Astrocyte (in vitro differentiated cells and primary cell): ENCODE measurements at regions not wholly inside any gene's neighbourhood (a gene's known extent, or its start where the extent isn't known, plus 50 kb on each side); places are given as distances from the start of the nearest gene placed in this dataset.

ENCODE experiments used
- DNase-seq: peaks from one replicate; pipeline ENCODE4 v3.0.0-alpha.2; 2010; ENCODE audit warnings: low read depth
- FAIRE-seq: peaks from 2 replicates; lab custom pipeline; 2011; peaks lifted over from hg19 to GRCh38; lab: Jason Lieb, UNC
- H2AFZ ChIP-seq: 2 replicates; pipeline ENCODE4 v1.6.0; 2012; ENCODE audit warnings: low read depth, low read length, inconsistent platforms
- H3K27ac ChIP-seq: 2 replicates; pipeline ENCODE4 v1.5.1; 2011; ENCODE audit warnings: low read depth, low read length, inconsistent platforms
- H3K27me3 ChIP-seq: 2 replicates; pipeline ENCODE4 v1.6.0; 2011; ENCODE audit warnings: low read length, inconsistent platforms; ENCODE audit not compliant: insufficient read depth
- H3K36me3 ChIP-seq: 2 replicates; pipeline ENCODE4 v1.5.1; 2011; ENCODE audit warnings: low read length, inconsistent platforms; ENCODE audit not compliant: insufficient read depth
- H3K4me1 ChIP-seq: 2 replicates; pipeline ENCODE4 v1.5.1; 2011; ENCODE audit warnings: low read length, inconsistent platforms; ENCODE audit not compliant: insufficient read depth
- H3K4me2 ChIP-seq: 2 replicates; pipeline ENCODE4 v1.6.0; 2012; ENCODE audit warnings: low read length, inconsistent platforms
- H3K4me3 ChIP-seq: 2 replicates; pipeline ENCODE4 v1.5.1; 2011; ENCODE audit warnings: low read depth, mild to moderate bottlenecking, low read length, inconsistent platforms; ENCODE audit not compliant: insufficient read depth
- H3K79me2 ChIP-seq: 2 replicates; pipeline ENCODE4 v1.6.0; 2012; ENCODE audit warnings: mild to moderate bottlenecking, low read length, inconsistent platforms; ENCODE audit not compliant: insufficient read depth
- H3K9ac ChIP-seq: 2 replicates; pipeline ENCODE4 v1.6.0; 2012; ENCODE audit warnings: mild to moderate bottlenecking, low read length, inconsistent platforms
- H3K9me3 ChIP-seq: 2 replicates; pipeline ENCODE4 v1.5.1; 2012; ENCODE audit warnings: low read depth, mild to moderate bottlenecking, low read length, inconsistent platforms; ENCODE audit not compliant: insufficient read depth
- H4K20me1 ChIP-seq: 2 replicates; pipeline ENCODE4 v1.6.0; 2012; ENCODE audit warnings: low read length, inconsistent platforms; ENCODE audit not compliant: insufficient read depth
- H3K27ac Mint-ChIP-seq: one replicate; pipeline ENCODE4 v1.8.0; 2021; ENCODE audit warnings: mild to moderate bottlenecking, mixed read lengths; ENCODE audit not compliant: unreplicated experiment
- H3K27me3 Mint-ChIP-seq: one replicate; pipeline ENCODE4 v1.8.0; 2021; ENCODE audit warnings: low read depth, mixed read lengths; ENCODE audit not compliant: unreplicated experiment
- H3K36me3 Mint-ChIP-seq: one replicate; pipeline ENCODE4 v1.8.0; 2021; ENCODE audit warnings: low read depth, mixed read lengths; ENCODE audit not compliant: unreplicated experiment
- H3K4me1 Mint-ChIP-seq: one replicate; pipeline ENCODE4 v1.8.0; 2021; ENCODE audit warnings: low read depth, mixed read lengths; ENCODE audit not compliant: unreplicated experiment
- H3K4me3 Mint-ChIP-seq: one replicate; pipeline ENCODE4 v1.8.0; 2021; ENCODE audit warnings: mild to moderate bottlenecking, moderate library complexity, mixed read lengths; ENCODE audit not compliant: unreplicated experiment
- H3K9me3 Mint-ChIP-seq: one replicate; pipeline ENCODE4 v1.8.0; 2021; ENCODE audit warnings: mild to moderate bottlenecking, mixed read lengths; ENCODE audit not compliant: unreplicated experiment
- CTCF ChIP-seq: IDR thresholded peaks from 2 replicates; pipeline ENCODE4 v1.5.1; 2011; ENCODE audit warnings: low read depth, mild to moderate bottlenecking, inconsistent platforms, low read length, moderate library complexity; ENCODE audit not compliant: insufficient read depth
- EZH2 ChIP-seq: IDR thresholded peaks from 2 replicates; pipeline ENCODE4 v1.6.1; 2012; ENCODE audit warnings: mild to moderate bottlenecking, low read length, inconsistent platforms; ENCODE audit not compliant: insufficient read depth

- Histone ChIP-seq H3K27ac (no peak overlapping the region), H3K9me3 (peaks cover 4% of the 10 kb centered on the region), H3K9ac (no peak overlapping the region), H4K20me1 (no peaks in the 10 kb centered on the region), H3K27me3 (no peaks in the 10 kb centered on the region), H3K4me1 (no peaks in the 10 kb centered on the region), H3K36me3 (no peaks in the 10 kb centered on the region), H2AFZ (no peak overlapping the region), H3K4me3 (no peak overlapping the region), H3K4me2 (no peak overlapping the region), H3K79me2 (no peaks in the 10 kb centered on the region)
- Mint-ChIP-seq H3K4me3 (no peak overlapping the region), H3K36me3 (no peaks in the 10 kb centered on the region), H3K4me1 (peaks cover 3% of the 10 kb centered on the region), H3K9me3 (peaks cover 2% of the 10 kb centered on the region), H3K27ac (no peak overlapping the region), H3K27me3 (no peaks in the 10 kb centered on the region)
- DNase-seq (no peak), FAIRE-seq (no peak)
- TF ChIP-seq CTCF (no peak), EZH2 (no peak)
These were observed 400.0 kb upstream of the HTR1E start for GRCh38 chr6:86537292-86537861.

- H3K79me2 ChIP-seq: no peaks in the 10 kb centered on the region
- no peaks in the 10 kb centered on the region for H3K27me3 ChIP-seq
- H3K9ac ChIP-seq: no peak overlapping the region
- H3K36me3 Mint-ChIP-seq: no peaks in the 10 kb centered on the region
- DNase-seq (no peak), FAIRE-seq (no peak)
- H3K4me3 Mint-ChIP-seq: no peak overlapping the region
- H3K4me1 ChIP-seq: no peaks in the 10 kb centered on the region
- no peaks in the 10 kb centered on the region for H3K27me3 Mint-ChIP-seq
- H4K20me1 ChIP-seq: no peaks in the 10 kb centered on the region
- no peak overlapping the region for H3K4me2 ChIP-seq
- TF ChIP-seq CTCF (no peak), EZH2 (no peak)
- peaks cover 3% of the 10 kb centered on the region for H3K4me1 Mint-ChIP-seq
- no peak overlapping the region for H3K4me3 ChIP-seq
- H3K27ac ChIP-seq: no peak overlapping the region
- peaks cover 4% of the 10 kb centered on the region for H3K9me3 ChIP-seq
- peaks cover 2% of the 10 kb centered on the region for H3K9me3 Mint-ChIP-seq
- H2AFZ ChIP-seq: no peak overlapping the region
- H3K27ac Mint-ChIP-seq: no peak overlapping the region
- no peaks in the 10 kb centered on the region for H3K36me3 ChIP-seq
These were observed 401.2 kb upstream of the HTR1E start for GRCh38 chr6:86536121-86536520.

GRCh38 chr6:86535100-86535499, 402.2 kb upstream of the HTR1E start:
- Histone ChIP-seq H2AFZ (no peak overlapping the region), H3K79me2 (no peaks in the 10 kb centered on the region), H4K20me1 (no peaks in the 10 kb centered on the region), H3K36me3 (no peaks in the 10 kb centered on the region), H3K4me3 (no peak overlapping the region), H3K9ac (no peak overlapping the region), H3K27ac (no peak overlapping the region), H3K4me2 (no peak overlapping the region), H3K4me1 (no peaks in the 10 kb centered on the region), H3K27me3 (no peaks in the 10 kb centered on the region), H3K9me3 (peaks cover 4% of the 10 kb centered on the region)
- DNase-seq: no peak
- Mint-ChIP-seq H3K36me3 (no peaks in the 10 kb centered on the region), H3K27me3 (no peaks in the 10 kb centered on the region), H3K27ac (no peak overlapping the region), H3K9me3 (peaks cover 2% of the 10 kb centered on the region), H3K4me1 (peaks cover 3% of the 10 kb centered on the region), H3K4me3 (no peak overlapping the region)
- no peak for FAIRE-seq
- TF ChIP-seq EZH2 (no peak), CTCF (no peak)
